T-helper 1 cell treated with Interleukin-12 subunit alpha and Interleukin-12 subunit beta and Interleukin-4 antibody, amounts not matched to agents 30 ng/mL and 1 ng/mL, for 36 hours (primary cell): ENCODE measurements at regions not wholly inside any gene's neighbourhood (a gene's known extent, or its start where the extent isn't known, plus 50 kb on each side); places are given as distances from the start of the nearest gene placed in this dataset.
"Not testable (repeated sequence)": the region's sequence is repeated elsewhere in the genome, so short reads cannot be mapped to it uniquely, and the experiment has no call there.

ENCODE experiments used
- intact Hi-C: fragments of 100-400 bp; cut with micrococcal nuclease; formaldehyde crosslinking; loops from one replicate; pipeline ENCODE4 v1.15.1; 2024

DNA sequence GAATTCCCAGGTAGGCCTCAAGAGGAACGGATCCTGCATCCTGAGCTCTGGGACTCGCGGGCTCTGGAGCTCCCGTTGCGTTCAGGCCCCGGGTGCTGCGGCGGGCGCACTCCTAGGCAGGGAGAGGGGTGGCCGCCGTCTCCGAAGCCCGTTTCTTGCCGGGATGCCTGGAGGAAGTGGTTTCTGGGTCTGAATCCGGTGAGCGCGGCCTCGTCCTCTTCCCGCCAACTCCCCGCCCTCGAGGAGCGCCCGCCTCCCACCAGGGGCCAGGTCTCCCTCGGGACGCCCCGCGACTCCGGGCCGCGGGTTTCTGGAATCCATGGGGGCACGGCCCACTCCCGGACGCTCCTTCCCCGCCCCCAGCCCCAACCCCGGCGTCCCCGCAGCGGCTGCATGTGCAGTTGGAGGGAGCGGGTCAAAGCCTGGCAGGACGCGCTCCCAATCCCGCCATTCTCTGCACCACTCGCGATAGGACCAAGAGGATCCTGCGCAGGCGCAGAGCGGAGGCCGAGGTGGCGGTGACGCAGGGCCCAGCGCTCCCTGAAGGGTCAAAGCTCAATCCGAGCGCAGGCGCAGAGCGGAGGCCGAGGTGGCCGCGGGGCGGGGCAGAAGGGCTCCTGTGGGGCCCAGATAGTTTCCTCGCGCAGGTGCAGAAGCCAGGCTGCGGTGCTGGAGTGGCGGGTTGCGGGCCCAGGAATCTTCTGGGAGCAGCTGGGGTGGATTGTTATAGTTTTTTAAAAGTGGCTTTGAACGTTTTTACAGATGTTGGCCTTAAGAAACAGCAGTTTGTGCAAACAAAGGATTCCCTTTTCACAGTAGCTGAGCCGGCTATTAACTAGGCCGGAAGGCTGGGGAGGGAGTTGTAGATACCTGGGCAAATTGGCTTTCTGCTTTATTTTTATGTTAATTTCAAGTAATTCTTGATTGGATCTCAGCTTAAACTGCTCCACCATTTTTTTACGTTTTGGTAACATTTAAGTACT lies 796.4 kb downstream of the AACS start:
- intact Hi-C loops: no loop called here

DNA sequence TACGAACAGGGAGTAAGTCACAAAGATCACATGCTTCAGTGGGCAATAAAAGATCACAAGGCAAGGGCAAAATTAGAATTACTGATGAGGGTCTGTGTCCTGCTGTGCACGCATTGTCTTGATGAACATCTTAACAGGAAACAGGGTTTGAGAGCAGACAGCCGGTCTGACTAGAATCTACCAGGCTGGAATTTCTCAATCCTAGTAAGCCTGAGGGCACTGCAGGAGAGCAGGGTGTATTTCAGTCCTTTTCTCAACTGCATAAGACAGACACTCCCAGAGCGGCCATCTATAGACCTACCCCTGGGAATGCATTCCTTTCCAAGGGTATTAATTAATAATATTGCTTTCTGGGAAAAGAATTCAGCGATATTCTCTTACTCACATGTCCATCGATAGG lies 800.0 kb downstream of the AACS start:
- intact Hi-C loops: not testable (repeated sequence)

DNA sequence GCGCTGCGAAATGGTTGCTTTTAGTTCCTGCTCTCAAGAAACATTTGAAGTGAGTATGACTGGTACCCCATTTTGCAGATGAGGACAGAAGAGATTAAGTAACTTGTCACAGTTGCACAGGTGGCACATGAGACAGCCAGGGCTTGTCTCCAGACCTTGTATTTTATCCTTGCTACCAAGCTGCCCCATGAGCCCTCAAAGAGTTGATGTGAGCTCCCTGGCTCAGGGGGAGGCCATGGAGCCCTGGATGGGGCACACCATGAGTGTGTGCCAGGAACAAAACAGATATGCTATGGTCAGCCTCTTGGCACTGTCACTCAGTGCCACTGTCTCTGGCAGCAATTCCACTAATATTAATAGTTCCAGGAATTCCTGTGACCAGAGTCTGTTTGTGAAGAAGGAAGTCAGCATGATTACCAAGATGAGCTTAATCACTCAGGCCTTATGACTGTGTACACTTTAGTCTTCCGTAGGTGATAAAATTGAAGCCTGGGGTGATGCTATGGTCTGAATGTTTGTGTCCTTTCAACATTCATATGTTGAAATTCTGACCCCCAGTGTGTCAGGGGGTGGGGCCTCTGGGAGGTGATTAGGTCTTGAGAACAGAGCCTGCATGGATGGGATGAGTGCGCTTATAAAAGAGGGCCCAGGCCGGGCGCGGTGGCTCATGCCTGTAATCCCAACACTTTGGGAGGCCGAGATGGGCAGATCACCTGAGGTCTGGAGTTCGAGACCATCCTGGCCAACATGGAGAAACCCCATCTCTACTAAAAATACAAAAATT lies 806.8 kb downstream of the AACS start:
- intact Hi-C loops: no loop called here

DNA sequence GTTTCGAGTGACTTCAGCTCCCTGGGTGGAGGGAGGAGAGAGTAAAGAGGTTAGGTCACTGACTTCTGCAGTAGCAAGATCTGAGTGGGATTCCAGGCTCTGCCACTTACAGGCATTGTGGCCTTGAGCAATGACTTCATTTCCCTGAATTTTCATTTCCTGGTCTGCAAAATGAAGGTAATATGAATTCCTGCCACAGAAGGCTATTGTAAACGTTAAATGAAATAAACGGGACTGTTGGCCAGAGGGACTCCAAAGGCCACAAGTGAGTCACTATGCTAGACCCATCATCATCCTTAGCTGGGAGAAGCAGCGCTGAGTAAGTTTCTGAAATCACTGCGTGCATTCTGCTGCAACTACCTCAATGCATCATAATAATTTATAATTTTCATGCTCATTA lies 807.8 kb downstream of the AACS start:
- intact Hi-C loops: no loop called here

DNA sequence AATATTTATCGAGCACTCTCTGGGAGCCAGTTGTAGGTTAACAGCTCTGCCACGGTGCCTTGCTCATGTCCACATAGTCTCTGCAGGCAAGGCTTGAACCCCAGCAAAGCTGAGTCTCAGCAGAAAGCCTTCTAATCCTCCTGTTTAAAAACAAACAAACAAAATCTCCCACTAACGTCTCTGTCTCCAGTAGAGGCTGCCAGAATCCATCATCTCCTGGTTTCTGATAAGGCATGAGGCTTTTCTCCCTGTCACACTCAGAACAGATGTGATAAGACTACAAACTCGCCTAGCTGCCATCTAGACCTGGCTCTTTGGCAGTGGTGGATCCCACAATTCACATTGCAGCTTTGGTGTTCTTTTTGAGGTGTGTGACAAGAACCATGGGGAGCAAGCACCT lies 813.2 kb downstream of the AACS start:
- intact Hi-C loops: no loop called here

DNA sequence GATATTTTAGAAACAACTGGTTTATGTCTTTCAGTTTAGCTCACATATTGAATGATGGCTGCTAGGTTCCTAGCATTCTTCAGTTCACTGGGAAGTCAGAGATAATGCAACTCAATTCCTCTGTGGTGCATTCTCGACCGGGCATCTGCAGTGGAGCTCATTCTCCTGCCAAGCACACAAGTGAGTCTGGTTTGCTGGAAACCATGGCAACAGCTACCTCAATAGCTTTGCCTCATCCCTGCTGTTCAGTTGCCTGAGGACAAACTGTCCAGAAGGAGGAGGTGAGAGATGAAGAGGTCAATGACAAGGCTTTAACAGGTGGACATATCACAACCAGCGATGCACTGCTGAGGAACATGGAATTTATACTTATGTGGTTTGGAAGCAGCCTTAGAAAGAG lies 816.9 kb downstream of the AACS start:
- intact Hi-C loops: no loop called here

DNA sequence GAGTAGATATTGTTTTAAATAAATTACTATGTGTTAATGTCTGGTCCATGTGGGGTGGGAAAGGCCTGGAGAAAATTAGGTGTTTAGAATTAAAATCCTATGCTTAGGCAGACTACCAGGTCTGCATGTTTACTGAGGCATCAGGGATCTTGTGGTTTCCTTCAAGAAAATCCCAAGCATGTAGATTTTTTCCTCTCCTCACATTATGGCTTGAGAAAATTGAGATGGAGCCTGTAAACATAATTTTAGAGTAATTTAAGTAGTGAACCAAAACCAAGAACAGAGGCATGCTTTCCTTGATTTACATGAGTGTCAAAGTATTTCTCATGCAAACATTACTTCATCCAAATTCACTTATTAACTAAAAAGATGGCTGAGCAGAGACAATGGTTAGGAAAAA lies 823.7 kb downstream of the AACS start:
- intact Hi-C loops: no loop called here

DNA sequence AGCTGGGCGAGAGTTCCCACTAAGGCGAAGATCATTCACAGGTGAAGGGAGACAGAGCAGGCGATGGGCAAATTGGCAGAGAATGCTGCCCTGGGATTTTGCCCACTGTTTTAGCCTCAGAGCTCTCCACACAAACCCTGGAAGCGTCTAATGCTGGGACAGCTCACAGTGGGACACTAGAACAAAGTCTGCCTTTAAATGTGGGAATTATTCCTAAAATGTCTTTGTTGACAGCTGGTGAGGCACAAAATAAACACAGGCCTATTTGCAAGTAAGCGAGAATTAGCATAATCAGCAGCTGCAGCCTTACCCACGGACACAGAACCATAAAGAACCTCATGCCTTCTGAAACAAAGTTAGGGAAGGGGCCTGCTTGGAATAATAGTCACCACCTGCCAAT lies 824.5 kb downstream of the AACS start:
- intact Hi-C loops: no loop called here

DNA sequence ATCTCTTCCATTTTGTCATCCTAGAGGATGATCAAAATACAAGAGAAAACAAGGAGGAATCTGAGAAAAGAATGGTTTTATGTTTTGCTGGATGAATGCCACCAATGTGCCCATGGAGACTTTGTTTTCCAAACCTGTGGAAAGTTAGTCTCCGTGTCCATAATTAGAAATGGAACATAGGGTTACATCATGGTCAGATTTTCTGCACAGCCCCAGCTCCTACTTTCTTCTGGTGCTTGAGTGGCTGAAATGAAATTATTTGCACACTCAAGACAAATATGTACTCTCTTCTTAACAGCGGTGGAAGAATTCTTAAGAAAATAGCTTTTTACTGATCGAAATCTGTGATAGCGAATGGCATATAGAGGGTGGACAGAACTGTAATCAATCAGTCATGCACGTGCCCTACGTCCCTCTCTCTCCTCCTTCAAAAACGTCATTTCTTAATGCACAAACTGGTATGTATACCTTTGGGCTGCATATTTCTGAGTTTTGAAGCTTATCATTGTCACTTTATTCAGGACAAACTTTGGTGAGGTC lies 825.2 kb downstream of the AACS start:
- intact Hi-C loops: no loop called here

DNA sequence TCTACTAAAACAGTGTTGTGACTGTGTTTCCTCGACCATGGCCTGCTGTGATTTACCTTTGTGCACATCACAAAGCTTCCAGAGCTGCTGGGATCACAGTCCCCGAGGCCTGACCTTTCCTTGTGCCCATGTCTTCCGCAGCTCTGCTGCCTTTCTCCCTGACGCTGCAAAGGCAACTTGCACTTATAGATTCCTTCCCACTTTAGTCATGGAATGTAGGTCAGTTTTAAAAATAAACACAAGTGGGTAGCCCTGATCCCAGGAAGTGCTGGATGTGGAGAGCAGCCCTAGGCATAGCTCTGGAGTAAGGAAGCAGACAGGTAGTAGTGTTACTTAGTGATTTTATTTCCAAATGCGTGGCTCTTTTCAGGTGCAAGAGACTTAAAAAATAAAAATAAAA lies 825.7 kb downstream of the AACS start:
- intact Hi-C loops: no loop called here

DNA sequence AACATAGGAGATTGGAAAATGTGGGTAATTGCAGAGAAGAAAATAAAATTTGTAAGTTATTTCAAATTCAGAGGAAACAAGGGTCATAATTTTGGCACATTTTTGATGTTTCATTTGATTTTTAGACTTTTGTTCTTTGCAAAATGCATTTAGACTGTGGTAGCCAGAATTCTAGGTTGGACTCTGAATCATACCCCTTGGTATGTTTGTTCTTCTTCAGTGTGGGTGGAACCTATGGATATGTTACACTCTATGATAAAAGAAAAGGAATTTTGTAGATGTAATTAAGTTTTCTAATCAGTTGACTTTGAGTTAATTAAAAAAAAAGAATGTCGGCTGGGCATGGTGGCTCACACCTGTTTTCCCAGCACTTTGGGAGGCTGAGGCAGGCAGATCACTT lies 827.0 kb downstream of the AACS start:
- intact Hi-C loops: no loop called here

DNA sequence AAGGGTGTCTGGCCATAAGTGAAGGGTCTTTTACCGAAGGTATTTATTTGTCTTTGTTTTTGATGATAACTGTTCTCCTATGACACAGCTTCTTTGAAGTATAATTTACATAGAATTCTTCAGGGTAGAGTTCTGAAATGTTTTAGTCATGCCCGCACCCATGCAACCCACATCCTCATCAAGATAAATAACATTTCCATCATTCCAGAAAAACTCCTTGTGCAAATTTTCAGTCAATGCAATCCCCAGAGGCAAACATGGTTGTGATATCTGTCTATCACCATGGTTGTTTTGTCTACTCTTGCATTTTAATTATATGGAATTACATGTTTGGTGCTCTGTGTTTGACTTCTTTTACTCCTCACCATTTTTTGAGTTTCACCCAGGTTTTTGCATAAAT lies 837.8 kb downstream of the AACS start:
- intact Hi-C loops: no loop called here

DNA sequence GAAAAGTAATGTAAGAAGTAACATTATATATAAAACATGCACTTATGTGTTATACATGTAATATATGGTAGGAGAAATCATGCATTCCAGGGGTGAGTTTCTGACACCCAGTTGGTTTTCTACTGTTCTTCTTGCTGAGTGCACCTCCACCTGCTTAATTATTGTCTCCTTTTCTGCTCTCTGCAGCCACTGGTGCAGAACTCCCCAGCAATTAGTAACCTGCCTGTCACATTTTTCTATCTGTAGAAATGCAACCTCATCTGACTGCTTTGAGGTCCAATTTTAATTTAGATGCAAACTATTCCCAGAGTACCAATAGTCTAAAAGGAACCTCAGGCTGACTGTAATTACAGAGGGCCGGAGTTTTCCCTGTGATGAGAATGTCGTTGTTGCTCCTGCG lies 842.1 kb downstream of the AACS start:
- intact Hi-C loops: no loop called here

DNA sequence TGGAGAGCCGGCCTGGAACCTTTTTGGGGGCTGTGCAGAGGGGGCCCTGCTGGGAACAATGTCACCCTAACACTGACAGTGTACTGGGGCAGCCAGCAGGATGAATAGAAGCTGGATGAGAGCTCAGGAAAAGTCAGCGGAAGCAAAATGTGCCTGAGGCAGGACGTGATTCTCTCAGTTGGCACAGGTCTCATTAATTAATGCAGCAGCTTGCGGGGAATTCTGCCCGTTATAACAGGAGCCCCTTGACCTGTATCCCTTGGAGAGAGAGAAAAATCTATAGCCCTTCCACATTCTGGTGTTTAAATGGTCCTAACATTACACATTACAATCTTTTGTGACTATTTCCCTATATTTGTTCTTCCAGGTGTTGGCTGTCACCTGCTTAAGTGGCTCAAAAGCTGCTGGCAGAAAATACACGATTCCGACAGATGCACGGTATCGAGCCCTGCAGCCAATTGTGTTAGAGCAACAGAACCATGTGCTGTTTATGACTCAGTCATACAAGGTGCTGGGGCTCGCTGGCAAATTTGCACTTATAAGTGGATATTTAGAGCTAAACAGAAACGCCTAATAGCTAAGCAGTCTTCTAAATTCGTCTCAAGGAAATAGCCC lies 854.7 kb downstream of the AACS start:
- intact Hi-C loops: no loop called here

DNA sequence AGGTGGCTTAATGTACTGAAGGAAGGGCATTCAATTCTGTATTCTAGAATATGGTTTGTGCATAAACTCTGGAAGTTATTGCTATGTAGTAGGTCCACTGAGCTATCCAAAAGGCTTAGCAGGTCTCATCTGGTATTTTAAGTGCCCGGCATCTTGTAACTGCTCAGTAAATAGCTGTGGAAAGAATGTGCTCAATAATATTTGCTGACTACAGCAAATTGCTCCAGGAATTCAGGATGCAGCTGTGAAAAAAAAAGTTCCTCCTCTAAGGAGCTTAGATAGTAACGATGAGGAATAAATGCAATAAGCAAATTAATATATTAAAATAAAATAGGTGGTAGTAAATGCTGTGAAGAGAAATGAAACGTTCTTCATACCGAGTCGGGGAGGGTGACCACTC lies 857.1 kb downstream of the AACS start:
- intact Hi-C loops: no loop called here

DNA sequence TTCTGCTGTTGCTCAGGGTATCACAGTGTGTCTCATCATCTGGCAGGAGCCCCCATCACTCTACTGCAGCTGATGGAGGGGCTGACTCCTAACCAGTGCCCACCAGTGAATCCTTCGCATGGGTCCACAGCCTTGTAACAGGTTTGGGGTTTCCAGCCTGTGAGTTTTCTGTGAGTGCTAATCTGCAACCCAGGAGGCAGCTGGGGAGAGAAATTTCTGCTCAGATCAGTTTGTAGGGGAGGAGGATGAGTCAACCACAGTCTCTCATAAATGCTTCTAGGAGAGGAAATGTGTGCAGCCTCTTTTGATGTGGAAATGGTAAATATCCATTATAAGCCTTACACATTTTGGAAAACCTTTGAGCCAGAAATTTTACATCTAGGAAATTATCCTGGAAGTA lies 871.3 kb downstream of the AACS start:
- intact Hi-C loops: no loop called here

DNA sequence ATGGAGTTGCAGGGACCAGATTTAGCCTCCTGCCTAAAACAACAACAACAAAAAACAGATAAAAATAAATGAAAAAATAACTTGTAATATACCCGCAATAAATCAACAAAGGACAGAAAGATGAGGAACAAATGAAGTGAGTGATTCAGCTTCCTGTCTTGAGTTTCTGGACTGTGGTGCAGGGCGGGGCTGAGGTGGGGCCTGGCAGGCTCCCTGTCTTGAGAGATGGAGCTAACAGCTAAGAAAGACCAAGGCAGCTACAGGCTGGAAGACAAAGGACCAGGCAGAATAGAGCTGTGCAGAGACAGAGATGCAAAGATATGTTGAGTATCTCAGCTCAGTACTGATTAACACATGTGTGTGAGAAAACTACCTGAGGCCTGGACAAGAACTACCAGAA lies 879.2 kb downstream of the AACS start:
- intact Hi-C loops: no loop called here

DNA sequence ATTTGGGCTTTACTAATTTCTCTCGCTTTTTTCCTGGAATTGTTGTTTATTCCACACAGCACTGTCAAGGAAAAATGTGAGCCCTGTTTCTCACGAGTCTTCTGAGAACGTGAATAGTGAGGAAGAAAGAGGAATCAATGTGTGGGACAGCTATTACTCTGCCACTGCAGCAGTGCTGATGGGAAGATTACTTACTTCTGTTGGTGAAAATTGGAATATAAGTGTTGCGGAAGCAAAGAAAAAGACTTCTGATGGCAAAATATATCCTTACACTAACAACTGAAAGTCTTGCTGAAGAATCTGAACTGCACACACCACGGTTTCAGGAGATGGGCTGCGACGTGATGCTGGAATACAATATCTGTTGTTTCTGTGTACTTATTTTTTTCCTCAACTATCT lies 884.2 kb downstream of the AACS start:
- intact Hi-C loops: no loop called here

DNA sequence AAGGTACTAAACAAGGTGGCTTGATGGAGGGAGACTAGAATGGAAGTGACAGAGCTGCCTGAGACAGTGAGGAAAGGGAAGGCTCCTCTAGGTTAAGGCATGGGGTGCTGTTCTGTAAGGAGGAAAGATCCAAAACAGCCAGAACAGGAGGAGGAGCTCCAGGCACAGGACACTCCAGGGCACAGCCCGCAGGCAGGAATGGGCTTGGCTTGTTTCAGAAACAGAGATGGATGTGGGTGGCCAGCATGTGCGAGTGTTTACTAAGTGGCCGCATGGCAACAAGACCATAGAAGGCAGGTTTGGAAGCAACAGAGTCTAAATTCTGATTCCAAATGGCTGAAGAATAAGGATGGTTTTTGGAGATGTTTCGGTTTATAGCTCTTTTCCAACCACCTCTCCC lies 889.1 kb downstream of the AACS start:
- intact Hi-C loops: no loop called here

DNA sequence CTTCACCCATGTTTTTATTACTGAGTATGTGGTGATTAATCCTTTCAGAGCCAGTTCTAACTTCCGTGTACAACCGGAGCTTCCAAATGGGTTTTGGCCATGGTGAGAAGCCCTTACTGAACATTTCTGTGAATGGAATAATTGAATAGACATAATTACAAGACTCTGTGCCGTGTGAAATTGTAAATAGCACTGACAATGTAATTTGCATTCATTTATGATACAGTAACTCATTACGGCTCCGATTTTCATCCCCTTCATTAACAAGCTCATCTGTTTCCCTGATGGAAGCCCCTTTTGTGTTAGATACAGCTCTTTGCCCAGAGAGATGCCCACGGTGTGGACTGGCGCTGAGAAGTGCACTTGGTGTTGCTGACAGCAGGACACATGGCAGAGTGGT lies 891.0 kb downstream of the AACS start:
- intact Hi-C loops: no loop called here

DNA sequence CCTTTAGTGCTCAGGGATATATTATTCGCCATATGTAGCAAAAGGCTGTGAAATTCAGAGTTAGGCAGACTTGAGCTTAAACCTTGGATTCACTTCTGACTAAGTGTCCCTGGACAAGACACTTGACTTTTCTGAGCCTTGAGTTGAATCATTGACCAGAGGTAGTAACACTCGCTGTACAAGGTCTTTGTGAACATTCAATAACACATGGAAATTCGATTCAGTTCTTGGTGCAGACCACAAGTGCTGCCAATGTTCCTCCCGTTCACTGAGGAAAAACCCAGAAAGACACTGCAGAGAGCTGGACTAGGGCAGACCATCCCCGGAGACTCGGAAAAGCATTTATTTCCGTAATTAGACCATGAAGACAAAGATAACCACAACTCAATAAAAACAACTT lies 901.4 kb downstream of the AACS start:
- intact Hi-C loops: no loop called here

DNA sequence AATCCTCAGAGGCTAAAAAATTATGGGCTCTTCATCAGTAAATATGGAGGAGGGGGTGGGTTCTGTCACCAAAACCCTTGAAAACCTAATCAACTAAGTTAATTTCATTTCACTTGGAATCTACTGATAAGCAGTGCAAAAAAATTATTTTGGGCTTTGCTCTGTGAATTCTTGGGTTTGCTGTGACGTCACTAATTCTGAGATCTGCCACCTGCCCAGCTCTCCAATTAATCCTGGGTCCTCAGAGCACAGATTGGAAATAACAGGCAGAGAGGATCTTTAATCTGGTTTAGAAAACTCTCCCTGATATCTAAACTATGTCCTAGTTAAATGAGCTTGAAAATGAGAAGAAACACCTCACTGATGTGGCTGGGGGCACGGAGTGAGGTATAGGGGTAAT lies 903.2 kb downstream of the AACS start:
- intact Hi-C loops: no loop called here
